ENCODE measurements at regions not wholly inside any gene's neighbourhood (a gene's known extent, or its start where the extent isn't known, plus 50 kb on each side); places are given as distances from the start of the nearest gene placed in this dataset.
"Not testable (repeated sequence)": the region's sequence is repeated elsewhere in the genome, so short reads cannot be mapped to it uniquely, and the experiment has no call there.

DNA sequence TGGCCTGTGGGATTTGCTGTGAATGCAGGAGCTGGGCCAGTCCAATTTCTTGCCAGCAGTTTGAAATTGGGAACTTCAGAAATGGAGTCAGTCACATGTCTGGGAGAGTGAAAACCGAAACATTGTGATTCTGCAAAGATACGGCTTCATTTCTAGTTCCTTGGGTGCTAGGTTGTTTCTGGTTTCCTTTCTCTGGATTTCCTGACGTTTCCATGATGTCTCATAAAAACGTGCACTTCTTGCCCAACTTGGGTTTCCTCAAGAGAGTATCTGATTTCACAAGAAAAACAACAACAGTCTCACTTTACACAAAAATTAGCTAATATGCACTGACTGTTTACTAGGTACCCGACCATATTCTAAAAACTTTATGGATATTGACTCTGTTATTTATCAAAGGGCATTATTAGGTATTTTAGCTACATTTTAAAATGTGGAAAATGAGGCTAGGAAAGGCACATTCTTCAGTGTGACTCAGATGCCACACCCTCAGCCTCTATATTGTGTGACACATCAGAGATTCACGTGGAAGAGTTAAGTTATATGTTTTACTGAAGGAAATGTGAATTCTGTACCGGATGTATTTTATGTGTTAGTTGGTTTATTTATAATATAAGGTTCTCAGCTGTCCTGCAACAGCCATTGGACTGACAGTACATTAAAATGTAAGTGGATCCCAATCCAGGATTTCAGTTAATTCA is 225.0 kb upstream of the PUDP start:
- no peak for DNase-seq

GRCh38 chrX:7362111-7362510 is 214.2 kb upstream of the PUDP start:
- DNase-seq, result no peak

DNA sequence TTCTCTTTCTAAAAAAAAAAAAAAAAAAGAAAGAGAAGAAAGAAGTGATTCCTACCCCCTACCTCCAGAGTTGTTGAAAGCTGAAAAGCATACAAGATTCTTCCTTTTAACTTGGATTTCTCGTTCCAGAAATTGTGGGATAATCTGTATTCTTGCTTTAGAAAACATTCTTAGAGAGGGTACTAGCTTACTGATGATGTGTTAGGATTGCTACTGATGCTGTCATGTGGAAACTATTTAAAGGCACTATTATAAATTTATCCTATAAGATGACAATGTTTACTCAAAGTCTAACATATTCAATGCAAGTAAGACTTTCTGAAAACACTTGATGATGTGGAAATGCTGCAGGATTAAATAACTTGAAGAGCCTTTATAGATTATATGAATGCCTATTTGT is 204.0 kb upstream of the PUDP start:
- no peak for DNase-seq

DNA sequence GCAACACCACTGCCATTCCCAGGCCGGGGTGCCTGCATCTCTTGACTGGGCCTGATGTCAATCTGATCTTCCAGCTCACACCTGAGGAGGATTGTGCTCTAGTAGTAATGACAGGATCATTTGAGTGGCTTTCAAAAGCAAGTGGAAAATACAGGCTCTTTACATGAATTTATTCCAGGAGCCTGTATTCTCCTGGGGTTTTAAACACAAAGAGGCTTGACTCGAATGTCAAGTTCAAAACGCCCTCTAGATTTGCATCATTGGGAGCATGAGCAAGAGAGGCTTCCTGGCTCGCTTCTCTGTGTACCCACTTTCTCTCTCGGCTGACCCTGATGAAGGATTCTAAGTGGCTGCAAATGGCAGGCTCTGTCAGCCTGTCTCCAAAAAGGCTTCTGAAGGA is 199.5 kb upstream of the PUDP start:
- no peak for DNase-seq

DNA sequence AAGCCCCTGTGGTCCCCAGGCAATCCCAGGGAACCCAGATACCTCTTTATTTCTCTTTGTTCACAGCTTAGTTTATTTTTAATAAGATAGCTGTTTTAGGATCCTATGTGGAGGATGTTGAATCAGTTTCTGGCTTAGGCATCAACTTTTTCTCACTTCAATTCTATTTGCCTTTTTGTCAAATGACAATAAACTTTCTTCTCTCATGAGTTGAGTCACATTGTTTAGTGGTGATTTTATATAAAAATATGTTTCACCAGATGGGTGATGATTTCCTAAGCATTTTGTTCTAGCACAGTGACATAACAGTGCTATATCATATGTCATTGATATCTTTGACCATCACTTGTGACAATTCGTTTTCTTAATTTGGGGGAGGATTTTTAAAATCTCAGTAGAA is 198.1 kb upstream of the PUDP start:
- DNase-seq, result no peak

GRCh38 chrX:7343181-7343580 is 195.2 kb upstream of the PUDP start:
- no peak for DNase-seq

DNA sequence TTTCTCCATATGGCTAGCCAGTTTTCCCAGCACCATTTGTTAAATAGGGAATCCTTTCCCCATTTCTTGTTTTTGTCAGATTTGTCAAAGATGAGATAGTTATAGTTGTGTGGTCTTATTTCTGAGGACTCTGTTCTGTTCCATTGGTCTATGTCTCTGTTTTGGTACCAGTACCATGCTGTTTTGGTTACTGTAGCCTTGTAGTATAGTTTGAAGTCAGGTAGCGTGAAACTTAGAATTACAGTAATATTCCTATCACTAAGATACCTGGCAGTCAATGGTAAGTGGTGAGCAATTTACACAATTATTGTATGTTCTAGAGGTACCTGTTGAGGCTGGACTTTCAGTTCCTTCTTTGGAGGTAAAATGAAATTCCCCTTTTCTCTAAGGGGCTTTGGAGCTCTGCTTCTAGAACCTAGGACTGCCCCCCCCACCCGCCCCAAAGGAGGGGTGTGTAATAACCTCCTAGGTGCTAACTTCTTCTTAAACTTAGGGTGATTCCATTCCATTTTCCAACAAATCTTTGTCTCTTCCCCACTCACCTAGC is 187.9 kb upstream of the PUDP start:
- not testable (repeated sequence) for DNase-seq

DNA sequence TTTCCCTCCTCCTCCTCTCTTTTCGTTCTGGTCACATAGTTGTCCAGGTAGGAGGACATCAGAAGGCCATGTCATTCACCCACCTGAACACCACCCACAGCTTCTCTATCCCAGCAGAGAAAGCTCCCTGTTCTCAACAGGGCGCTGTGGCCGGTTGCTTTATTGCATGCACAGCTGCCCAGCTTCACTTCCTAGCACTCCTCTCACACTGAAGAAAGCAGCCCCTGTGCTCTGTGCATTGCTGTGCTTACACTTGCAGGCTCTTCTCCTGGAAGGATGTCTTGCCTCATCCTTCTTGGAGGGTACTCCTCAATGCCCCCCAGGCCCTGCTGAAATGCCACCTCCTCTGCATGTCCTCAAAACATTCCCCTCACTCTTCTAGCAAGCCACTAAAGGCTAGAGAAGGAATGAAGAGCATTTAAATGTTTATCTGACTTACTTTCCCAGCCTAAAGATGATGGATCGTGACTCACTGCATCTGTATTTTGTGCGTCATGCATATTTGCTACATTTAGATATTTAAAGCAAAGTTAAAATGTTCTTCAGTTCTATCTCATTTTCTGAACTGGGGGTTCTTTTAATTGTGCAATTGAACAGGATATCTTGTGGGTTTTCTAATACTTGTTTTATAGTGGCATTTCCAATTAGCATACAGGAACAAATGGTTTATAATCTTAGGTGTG is 186.4 kb upstream of the PUDP start:
- no peak for DNase-seq

DNA sequence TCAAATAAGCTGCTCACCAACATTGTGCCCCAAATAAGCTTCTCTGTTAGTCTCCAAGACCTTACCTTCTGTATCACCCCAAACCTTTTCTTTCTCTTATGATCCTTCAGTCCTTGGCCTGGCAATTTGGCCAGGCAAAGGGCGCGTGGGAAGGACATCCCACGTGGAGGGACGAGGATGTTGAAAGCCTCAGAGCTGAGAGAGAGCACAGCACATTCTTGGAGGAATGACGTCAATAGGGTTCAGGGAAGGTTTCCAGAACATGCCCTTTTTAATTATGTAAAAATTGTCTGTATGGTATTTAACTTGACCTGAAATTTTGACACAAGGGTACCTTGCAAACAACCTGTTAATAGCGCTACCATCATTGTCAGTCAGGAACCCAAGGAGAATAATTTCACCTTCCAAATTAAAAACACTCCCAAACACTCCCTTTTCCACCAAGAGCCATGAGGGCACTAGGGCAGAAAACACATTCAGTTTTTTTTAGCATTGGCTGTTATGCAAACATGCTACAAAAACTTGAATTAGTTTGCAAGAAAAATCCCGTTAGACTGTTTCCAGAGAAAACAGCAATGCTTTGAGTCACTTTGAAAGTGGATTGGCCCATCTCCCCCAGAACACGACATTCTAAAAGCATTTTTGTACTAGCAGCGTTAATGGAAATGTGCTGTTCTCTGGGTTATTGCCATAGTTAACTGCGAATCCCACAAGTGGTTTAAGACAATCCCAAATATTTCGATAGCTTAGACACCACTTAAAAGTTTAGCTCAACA is 183.2 kb upstream of the PUDP start:
- DNase-seq, result no peak

- no peak for DNase-seq
Observed at GRCh38 chrX:7330556-7330955, 182.6 kb upstream of the PUDP start.

DNA sequence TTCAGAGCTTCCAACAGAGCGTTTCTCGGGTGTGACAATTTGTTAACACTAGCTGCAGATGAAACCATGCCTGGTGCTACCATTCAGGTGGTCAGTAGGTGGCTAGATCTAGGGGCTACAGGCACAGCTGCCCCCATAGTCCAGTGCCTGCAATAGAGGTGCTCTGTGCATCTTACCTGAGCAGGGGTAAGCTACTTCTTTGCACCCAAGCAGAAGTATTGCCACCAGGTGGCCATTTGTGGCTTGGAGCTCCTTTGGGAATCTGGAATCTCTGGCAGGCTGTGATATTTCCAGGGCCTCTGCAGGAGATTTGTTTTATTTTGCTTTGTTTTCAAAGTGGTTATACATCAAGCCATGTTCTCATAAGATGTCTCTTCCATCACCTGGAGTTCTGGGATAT is 170.7 kb upstream of the PUDP start:
- no peak for DNase-seq

- DNase-seq, result no peak
Observed at GRCh38 chrX:7318241-7318640, 170.3 kb upstream of the PUDP start.

DNA sequence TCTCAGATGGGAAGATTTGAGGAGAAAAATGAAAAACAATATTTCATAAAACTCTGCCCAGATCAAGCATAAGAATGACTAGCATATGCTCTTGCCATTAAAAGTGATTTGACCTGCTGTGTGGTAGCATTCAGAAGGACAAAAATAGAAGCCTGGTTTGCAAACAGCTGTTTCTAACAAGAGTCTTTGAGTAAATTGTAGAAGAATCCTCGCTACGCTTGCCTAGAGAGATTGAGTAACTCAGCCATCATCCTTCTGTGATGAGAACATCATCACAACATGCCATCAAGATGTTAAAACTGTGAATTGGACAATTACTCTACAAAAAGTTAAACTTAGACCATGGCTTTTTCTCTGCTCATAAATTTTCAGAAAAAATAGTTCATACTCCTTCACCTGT is 168.9 kb upstream of the PUDP start:
- no peak for DNase-seq

GRCh38 chrX:7316280-7316679 is 168.3 kb upstream of the PUDP start:
- no peak for DNase-seq

DNA sequence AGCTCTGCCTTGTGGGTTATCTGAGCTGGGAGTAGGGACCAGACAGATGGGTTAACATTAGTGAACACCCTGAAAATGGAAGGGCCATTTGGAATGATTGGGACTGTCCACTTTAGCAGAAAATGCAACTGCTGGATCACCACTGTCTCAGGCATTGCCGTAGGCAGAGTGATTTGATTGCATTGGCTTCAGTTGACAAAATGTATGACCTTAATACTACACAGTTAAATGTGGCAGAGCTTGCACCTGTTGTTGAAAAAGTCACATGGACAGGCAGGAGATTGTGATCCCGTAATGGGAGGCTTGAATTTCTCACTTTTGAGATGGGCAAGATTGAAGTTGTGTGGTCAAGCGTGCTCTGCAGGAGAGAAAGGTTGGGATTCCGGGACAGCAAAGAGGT is 166.5 kb upstream of the PUDP start:
- no peak for DNase-seq

- DNase-seq, result no peak
Observed at GRCh38 chrX:7307720-7308119, 159.8 kb upstream of the PUDP start.

DNA sequence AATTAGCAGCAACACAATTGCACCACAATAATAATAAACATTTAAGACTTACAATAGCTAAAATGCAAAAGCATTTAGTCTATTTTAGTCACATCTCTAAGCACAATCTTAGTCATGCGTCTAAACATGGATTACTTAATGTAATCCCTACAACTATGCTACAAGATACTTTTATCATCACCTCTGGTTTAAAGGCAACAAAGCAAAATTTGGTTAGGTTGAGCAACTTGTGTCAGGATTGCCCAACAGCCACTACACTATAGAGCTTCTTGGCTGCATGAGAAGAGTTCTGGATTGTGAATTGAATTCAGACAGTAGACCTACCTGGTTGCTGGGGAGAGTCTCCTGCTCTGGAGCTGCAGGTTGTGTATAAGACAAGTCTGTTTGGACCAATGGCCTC is 146.5 kb upstream of the PUDP start:
- DNase-seq, result no peak

DNA sequence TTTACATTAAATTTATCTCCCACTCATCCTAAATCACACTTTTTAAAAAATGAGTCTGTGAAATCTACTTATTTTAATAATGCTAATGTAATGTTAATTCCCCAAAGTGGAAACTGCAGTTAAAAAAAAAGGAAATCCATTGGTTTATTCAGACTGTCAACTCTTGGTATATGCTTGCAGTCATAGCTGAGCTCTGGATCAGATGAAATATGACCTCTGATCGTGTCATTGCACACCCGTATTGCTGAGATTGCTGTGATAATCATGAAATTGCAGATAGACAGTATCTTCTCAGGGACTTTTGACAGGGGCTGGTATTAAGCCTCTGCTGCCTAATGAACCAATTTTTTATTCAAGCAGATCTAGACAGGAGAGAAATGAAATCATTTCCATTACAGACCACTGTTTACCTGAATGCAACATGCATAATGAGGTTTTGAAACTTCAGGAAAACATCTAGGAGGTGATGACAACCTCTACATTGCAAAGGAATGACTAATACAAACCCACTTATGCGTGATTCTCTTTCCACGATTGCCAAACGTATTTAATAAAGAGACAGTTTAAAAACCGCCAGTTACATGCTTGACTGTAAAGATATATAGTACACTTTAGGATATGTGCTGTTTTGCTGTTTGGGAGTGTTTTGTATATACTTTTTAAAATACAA is 138.3 kb upstream of the PUDP start:
- DNase-seq, result no peak

GRCh38 chrX:7285765-7286164 is 137.8 kb upstream of the PUDP start:
- DNase-seq, result no peak

DNA sequence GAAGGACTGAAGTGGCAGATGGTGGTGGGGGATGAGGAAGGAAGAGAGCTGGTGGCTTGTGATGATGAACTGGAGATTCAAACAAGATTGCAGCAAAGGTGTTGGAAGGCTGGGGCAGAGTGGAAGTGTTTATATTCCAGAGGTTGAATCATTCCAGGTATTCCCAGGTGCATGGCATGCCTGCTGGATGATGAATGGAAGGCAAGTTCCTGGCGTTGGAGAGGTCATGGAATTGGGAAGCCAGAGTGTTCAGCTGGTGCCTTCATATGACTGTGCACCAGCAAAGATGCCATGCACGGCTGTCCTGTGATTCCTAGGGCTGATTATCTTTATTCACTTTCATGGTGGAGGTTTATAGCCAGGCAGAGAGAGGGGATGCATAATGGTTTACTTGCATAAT is 135.8 kb upstream of the PUDP start:
- DNase-seq, result no peak

GRCh38 chrX:7280520-7280919 is 132.6 kb upstream of the PUDP start:
- no peak for DNase-seq

GRCh38 chrX:7272346-7272745 is 124.4 kb upstream of the PUDP start:
- no peak for DNase-seq

- DNase-seq, result no peak
Observed at GRCh38 chrX:7270933-7271332, 123.0 kb upstream of the PUDP start.
